ENCODE measurements at regions not wholly inside any gene's neighbourhood (a gene's known extent, or its start where the extent isn't known, plus 50 kb on each side); places are given as distances from the start of the nearest gene placed in this dataset.

GRCh38 chr9:103068753-103069152, 73.6 kb downstream of the CYLC2 start:
- H3K27me3 Mint-ChIP-seq, result no peaks in the 10 kb centered on the region
- H3K27ac Mint-ChIP-seq, result no peak overlapping the region
- DNase-seq (no peak), ATAC-seq (ENCODE audit: low read depth in 2 of 2) (no peak)
- no peaks in the 10 kb centered on the region for H3K36me3 Mint-ChIP-seq
- no peaks in the 10 kb centered on the region for H3K4me1 Mint-ChIP-seq
- H3K9me3 Mint-ChIP-seq, result no peaks in the 10 kb centered on the region
- H3K4me3 Mint-ChIP-seq, result no peak overlapping the region

- ATAC-seq (ENCODE audit: low read depth in 2 of 2) (no peak), DNase-seq (no peak)
- Mint-ChIP-seq H3K4me3 (no peak overlapping the region), H3K27ac (no peak overlapping the region), H3K9me3 (peaks cover 0 to 5% (median 2%) of the 10 kb centered on the region in 7 donors), H3K36me3 (no peaks in the 10 kb centered on the region), H3K27me3 (no peaks in the 10 kb centered on the region), H3K4me1 (no peaks in the 10 kb centered on the region)
These were observed 83.4 kb downstream of the CYLC2 start for GRCh38 chr9:103078581-103078980.

- Mint-ChIP-seq H3K9me3 (peaks cover 0 to 4% (median 0%) of the 10 kb centered on the region in 7 donors), H3K27me3 (no peaks in the 10 kb centered on the region), H3K4me3 (no peak overlapping the region), H3K27ac (no peak overlapping the region), H3K36me3 (no peaks in the 10 kb centered on the region), H3K4me1 (no peaks in the 10 kb centered on the region)
- no peak for DNase-seq
- no peak for ATAC-seq (ENCODE audit: low read depth in 2 of 2)
These were observed 87.4 kb downstream of the CYLC2 start for GRCh38 chr9:103082494-103082893.

- Mint-ChIP-seq H3K4me3 (no peak overlapping the region), H3K4me1 (no peaks in the 10 kb centered on the region), H3K27me3 (no peaks in the 10 kb centered on the region), H3K9me3 (peaks cover 0 to 7% (median 0%) of the 10 kb centered on the region in 7 donors), H3K27ac (no peak overlapping the region), H3K36me3 (no peaks in the 10 kb centered on the region)
- ATAC-seq (ENCODE audit: low read depth in 2 of 2), result no peak
- no peak for DNase-seq
These were observed 94.2 kb downstream of the CYLC2 start for GRCh38 chr9:103089357-103089756.

- Mint-ChIP-seq H3K4me3 (no peak overlapping the region), H3K36me3 (no peaks in the 10 kb centered on the region), H3K27me3 (no peaks in the 10 kb centered on the region), H3K4me1 (no peaks in the 10 kb centered on the region), H3K27ac (no peak overlapping the region), H3K9me3 (peaks cover 0 to 4% (median 2%) of the 10 kb centered on the region in 7 donors)
- ATAC-seq (ENCODE audit: low read depth in 2 of 2), result no peak
- no peak for DNase-seq
These were observed 109.0 kb downstream of the CYLC2 start for GRCh38 chr9:103104101-103104500.

- Mint-ChIP-seq H3K27ac (no peak overlapping the region), H3K36me3 (no peaks in the 10 kb centered on the region), H3K4me3 (no peak overlapping the region), H3K4me1 (no peaks in the 10 kb centered on the region), H3K9me3 (peaks cover 0 to 4% (median 1%) of the 10 kb centered on the region in 7 donors), H3K27me3 (no peaks in the 10 kb centered on the region)
- ATAC-seq (ENCODE audit: low read depth in 2 of 2) (no peak), DNase-seq (no peak)
These were observed 121.1 kb downstream of the CYLC2 start for GRCh38 chr9:103116246-103116645.

GRCh38 chr9:103126494-103126893, 131.4 kb downstream of the CYLC2 start:
- Mint-ChIP-seq H3K36me3 (no peaks in the 10 kb centered on the region), H3K4me1 (no peaks in the 10 kb centered on the region), H3K27me3 (no peaks in the 10 kb centered on the region), H3K27ac (no peak overlapping the region), H3K4me3 (no peak overlapping the region), H3K9me3 (peaks cover 5 to 36% (median 22%) of the 10 kb centered on the region in 7 donors)
- ATAC-seq (ENCODE audit: low read depth in 2 of 2) (no peak), DNase-seq (no peak)

GRCh38 chr9:103139891-103140290, 144.8 kb downstream of the CYLC2 start:
- H3K27ac Mint-ChIP-seq, result no peak overlapping the region
- no peaks in the 10 kb centered on the region for H3K4me1 Mint-ChIP-seq
- H3K36me3 Mint-ChIP-seq, result no peaks in the 10 kb centered on the region
- ATAC-seq (ENCODE audit: low read depth in 2 of 2), result no peak
- no peak overlapping the region for H3K4me3 Mint-ChIP-seq
- H3K27me3 Mint-ChIP-seq, result no peaks in the 10 kb centered on the region
- H3K9me3 Mint-ChIP-seq, result peaks cover 0 to 2% (median 0%) of the 10 kb centered on the region in 7 donors
- no peak for DNase-seq

- Mint-ChIP-seq H3K27me3 (no peaks in the 10 kb centered on the region), H3K4me1 (no peaks in the 10 kb centered on the region), H3K36me3 (no peaks in the 10 kb centered on the region), H3K4me3 (no peak overlapping the region), H3K27ac (no peak overlapping the region), H3K9me3 (peaks cover 6 to 29% (median 11%) of the 10 kb centered on the region in 7 donors)
- no peak for ATAC-seq (ENCODE audit: low read depth in 2 of 2)
- DNase-seq, result no peak
These were observed 157.3 kb downstream of the CYLC2 start for GRCh38 chr9:103152473-103152872.

- DNase-seq (no peak), ATAC-seq (ENCODE audit: low read depth in 2 of 2) (no peak)
- H3K9me3 Mint-ChIP-seq, result peaks cover 7 to 27% (median 15%) of the 10 kb centered on the region in 7 donors
- H3K4me1 Mint-ChIP-seq, result no peaks in the 10 kb centered on the region
- no peak overlapping the region for H3K27ac Mint-ChIP-seq
- no peaks in the 10 kb centered on the region for H3K27me3 Mint-ChIP-seq
- no peaks in the 10 kb centered on the region for H3K36me3 Mint-ChIP-seq
- H3K4me3 Mint-ChIP-seq, result no peak overlapping the region
These were observed 172.4 kb downstream of the CYLC2 start for GRCh38 chr9:103167530-103167929.

- DNase-seq (no peak), ATAC-seq (ENCODE audit: low read depth in 2 of 2) (no peak)
- no peaks in the 10 kb centered on the region for H3K36me3 Mint-ChIP-seq
- no peak overlapping the region for H3K27ac Mint-ChIP-seq
- no peaks in the 10 kb centered on the region for H3K4me1 Mint-ChIP-seq
- no peaks in the 10 kb centered on the region for H3K27me3 Mint-ChIP-seq
- H3K9me3 Mint-ChIP-seq, result peaks cover 7 to 27% (median 15%) of the 10 kb centered on the region in 7 donors
- H3K4me3 Mint-ChIP-seq, result no peak overlapping the region
These were observed 173.1 kb downstream of the CYLC2 start for GRCh38 chr9:103168254-103168653.

GRCh38 chr9:103169798-103170197, 174.7 kb downstream of the CYLC2 start:
- Mint-ChIP-seq H3K4me1 (no peaks in the 10 kb centered on the region), H3K27me3 (no peaks in the 10 kb centered on the region), H3K9me3 (peaks cover 7 to 27% (median 15%) of the 10 kb centered on the region in 7 donors), H3K36me3 (no peaks in the 10 kb centered on the region), H3K4me3 (no peak overlapping the region), H3K27ac (no peak overlapping the region)
- DNase-seq (no peak), ATAC-seq (ENCODE audit: low read depth in 2 of 2) (no peak)

- H3K36me3 Mint-ChIP-seq, result no peaks in the 10 kb centered on the region
- no peaks in the 10 kb centered on the region for H3K27me3 Mint-ChIP-seq
- ATAC-seq (ENCODE audit: low read depth in 2 of 2) (no peak), DNase-seq (no peak)
- no peak overlapping the region for H3K27ac Mint-ChIP-seq
- H3K4me3 Mint-ChIP-seq, result no peak overlapping the region
- H3K4me1 Mint-ChIP-seq, result no peaks in the 10 kb centered on the region
- peaks cover 0 to 10% (median 4%) of the 10 kb centered on the region in 7 donors for H3K9me3 Mint-ChIP-seq
These were observed 188.6 kb downstream of the CYLC2 start for GRCh38 chr9:103183701-103184171.

- ATAC-seq (ENCODE audit: low read depth in 2 of 2), result no peak
- Mint-ChIP-seq H3K9me3 (peaks cover 0 to 7% (median 4%) of the 10 kb centered on the region in 7 donors), H3K4me1 (no peaks in the 10 kb centered on the region)
These were observed 191.8 kb downstream of the CYLC2 start for GRCh38 chr9:103186959-103187358.

GRCh38 chr9:103188781-103189350, 193.7 kb downstream of the CYLC2 start:
- Mint-ChIP-seq H3K4me3 (no peak overlapping the region), H3K36me3 (no peaks in the 10 kb centered on the region), H3K27ac (no peak overlapping the region), H3K4me1 (no peaks in the 10 kb centered on the region), H3K27me3 (no peaks in the 10 kb centered on the region), H3K9me3 (peaks cover 0 to 4% (median 2%) of the 10 kb centered on the region in 7 donors)
- DNase-seq, result no peak
- ATAC-seq (ENCODE audit: low read depth in 2 of 2), result no peak

More at GRCh38 chr9:103186959-103187358, 191.8 kb downstream of the CYLC2 start:
- Mint-ChIP-seq H3K27ac (no peak overlapping the region), H3K36me3 (no peaks in the 10 kb centered on the region), H3K27me3 (no peaks in the 10 kb centered on the region), H3K4me3 (no peak overlapping the region)
- DNase-seq, result no peak

Measured in naive B cell (primary cell).